Uterus (tissue), 2 donors: ENCODE measurements at regions not wholly inside any gene's neighbourhood (a gene's known extent, or its start where the extent isn't known, plus 50 kb on each side); places are given as distances from the start of the nearest gene placed in this dataset.

Experiments
- POLR2A ChIP-seq, 2 donors: fragments of 450-650 bp; IDR thresholded peaks; one replicate each; pipeline ENCODE4 v1.6.1; 2016; ENCODE audit warnings: antibody characterized with exemption in 2 of 2, mild to moderate bottlenecking in 1 of 2, moderate library complexity in 1 of 2
- TF ChIP-seq, protein P1 (sequence below), 4 experiments: fragments of 200-600 bp in 2 of 4; fragments of 450-650 bp in 2 of 4; sonication (generic) in 2 of 4; IDR thresholded peaks; one replicate each; pipeline ENCODE4 v1.5.1; 2016 to 2019; ENCODE audit warnings: antibody characterized with exemption in 4 of 4, mild to moderate bottlenecking in 2 of 4, moderate library complexity in 1 of 4

DNA sequence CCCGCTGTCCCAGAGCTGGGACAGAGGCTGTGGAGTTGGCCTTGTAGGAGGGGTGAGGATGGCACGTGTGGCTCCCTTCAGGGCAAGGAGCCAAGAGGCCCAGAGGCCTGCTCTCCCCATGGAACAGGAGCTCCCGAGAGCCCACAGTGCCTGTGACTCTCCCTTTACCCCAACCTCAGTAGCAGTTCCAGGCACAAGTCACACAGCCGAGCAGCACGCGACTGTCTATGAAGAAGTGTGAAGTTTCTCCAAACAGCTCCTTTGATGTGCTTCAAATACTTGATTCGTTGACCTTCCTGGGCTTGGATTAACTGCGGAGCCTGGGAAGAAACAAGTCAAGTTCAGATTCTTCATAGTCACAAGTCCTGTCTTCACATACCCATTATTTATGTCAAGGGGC lies 208.7 kb downstream of the IRX2 start:
- TF ChIP-seq, protein P1, sequence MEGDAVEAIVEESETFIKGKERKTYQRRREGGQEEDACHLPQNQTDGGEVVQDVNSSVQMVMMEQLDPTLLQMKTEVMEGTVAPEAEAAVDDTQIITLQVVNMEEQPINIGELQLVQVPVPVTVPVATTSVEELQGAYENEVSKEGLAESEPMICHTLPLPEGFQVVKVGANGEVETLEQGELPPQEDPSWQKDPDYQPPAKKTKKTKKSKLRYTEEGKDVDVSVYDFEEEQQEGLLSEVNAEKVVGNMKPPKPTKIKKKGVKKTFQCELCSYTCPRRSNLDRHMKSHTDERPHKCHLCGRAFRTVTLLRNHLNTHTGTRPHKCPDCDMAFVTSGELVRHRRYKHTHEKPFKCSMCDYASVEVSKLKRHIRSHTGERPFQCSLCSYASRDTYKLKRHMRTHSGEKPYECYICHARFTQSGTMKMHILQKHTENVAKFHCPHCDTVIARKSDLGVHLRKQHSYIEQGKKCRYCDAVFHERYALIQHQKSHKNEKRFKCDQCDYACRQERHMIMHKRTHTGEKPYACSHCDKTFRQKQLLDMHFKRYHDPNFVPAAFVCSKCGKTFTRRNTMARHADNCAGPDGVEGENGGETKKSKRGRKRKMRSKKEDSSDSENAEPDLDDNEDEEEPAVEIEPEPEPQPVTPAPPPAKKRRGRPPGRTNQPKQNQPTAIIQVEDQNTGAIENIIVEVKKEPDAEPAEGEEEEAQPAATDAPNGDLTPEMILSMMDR (IDR thresholded peaks at IDR 0.05): no peak
- no peak for TF ChIP-seq POLR2A (IDR thresholded peaks at IDR 0.05)
